SK-N-SH treated with all-trans-retinoic acid at 6 μM for 48 hours (cell line): ENCODE measurements at regions not wholly inside any gene's neighbourhood (a gene's known extent, or its start where the extent isn't known, plus 50 kb on each side); places are given as distances from the start of the nearest gene placed in this dataset.

Source experiments
- ARNTL ChIP-seq: fragments of 450-650 bp; formaldehyde crosslinking; IDR thresholded peaks from 2 replicates; pipeline ENCODE4 v1.5.0; 2020; ENCODE audit warnings: low read depth, mild to moderate bottlenecking, moderate library complexity, borderline replicate concordance
- CREB5 ChIP-seq: fragments of 250-450 bp; sonication (Bioruptor Pico); IDR thresholded peaks from 2 replicates; pipeline ENCODE4 v1.5.1; 2020; ENCODE audit warnings: low read depth, mild to moderate bottlenecking, moderate library complexity
- CSRNP3 ChIP-seq: fragments of 250-450 bp; sonication (Bioruptor Pico); IDR thresholded peaks from 2 replicates; pipeline ENCODE4 v1.5.1; 2021; ENCODE audit warnings: mild to moderate bottlenecking, moderate library complexity
- ESRRG ChIP-seq: fragments of 250-450 bp; sonication (Bioruptor Pico); IDR thresholded peaks from 2 replicates; pipeline ENCODE4 v1.6.1; 2021; ENCODE audit warnings: mild to moderate bottlenecking
- GLIS3 ChIP-seq: fragments of 250-450 bp; sonication (Bioruptor Pico); IDR thresholded peaks from 2 replicates; pipeline ENCODE4 v1.5.0; 2020; ENCODE audit warnings: mild to moderate bottlenecking, moderate library complexity
- PATZ1 ChIP-seq: fragments of 250-450 bp; sonication (Bioruptor Pico); IDR thresholded peaks from 2 replicates; pipeline ENCODE4 v1.8.0; 2020; ENCODE audit warnings: mild to moderate bottlenecking, moderate library complexity, borderline replicate concordance
- TSHZ2 ChIP-seq: fragments of 250-450 bp; sonication (Bioruptor Pico); IDR thresholded peaks from 2 replicates; pipeline ENCODE4 v1.5.0; 2020; ENCODE audit warnings: mild to moderate bottlenecking, moderate library complexity
- ZNF70 ChIP-seq: fragments of 450-650 bp; formaldehyde crosslinking; IDR thresholded peaks from 2 replicates; pipeline ENCODE4 v1.5.0; 2020; ENCODE audit warnings: mild to moderate bottlenecking, moderate library complexity

GRCh38 chr18:41034413-41034812 lies 920.6 kb upstream of the PIK3C3 start:
- TF ChIP-seq PATZ1 = no peak
- TF ChIP-seq ESRRG (CRISPR knock-in tag) = no peak
- TF ChIP-seq TSHZ2 = no peak
- no peak for TF ChIP-seq ARNTL (CRISPR knock-in tag)
- no peak for TF ChIP-seq CSRNP3 (CRISPR knock-in tag)
- TF ChIP-seq GLIS3 (CRISPR knock-in tag) = no peak
- no peak for TF ChIP-seq CREB5 (CRISPR knock-in tag)
- TF ChIP-seq ZNF70 (CRISPR knock-in tag) = no peak
